ENCODE measurements at regions not wholly inside any gene's neighbourhood (a gene's known extent, or its start where the extent isn't known, plus 50 kb on each side); places are given as distances from the start of the nearest gene placed in this dataset.

- TF ChIP-seq, protein P1, sequence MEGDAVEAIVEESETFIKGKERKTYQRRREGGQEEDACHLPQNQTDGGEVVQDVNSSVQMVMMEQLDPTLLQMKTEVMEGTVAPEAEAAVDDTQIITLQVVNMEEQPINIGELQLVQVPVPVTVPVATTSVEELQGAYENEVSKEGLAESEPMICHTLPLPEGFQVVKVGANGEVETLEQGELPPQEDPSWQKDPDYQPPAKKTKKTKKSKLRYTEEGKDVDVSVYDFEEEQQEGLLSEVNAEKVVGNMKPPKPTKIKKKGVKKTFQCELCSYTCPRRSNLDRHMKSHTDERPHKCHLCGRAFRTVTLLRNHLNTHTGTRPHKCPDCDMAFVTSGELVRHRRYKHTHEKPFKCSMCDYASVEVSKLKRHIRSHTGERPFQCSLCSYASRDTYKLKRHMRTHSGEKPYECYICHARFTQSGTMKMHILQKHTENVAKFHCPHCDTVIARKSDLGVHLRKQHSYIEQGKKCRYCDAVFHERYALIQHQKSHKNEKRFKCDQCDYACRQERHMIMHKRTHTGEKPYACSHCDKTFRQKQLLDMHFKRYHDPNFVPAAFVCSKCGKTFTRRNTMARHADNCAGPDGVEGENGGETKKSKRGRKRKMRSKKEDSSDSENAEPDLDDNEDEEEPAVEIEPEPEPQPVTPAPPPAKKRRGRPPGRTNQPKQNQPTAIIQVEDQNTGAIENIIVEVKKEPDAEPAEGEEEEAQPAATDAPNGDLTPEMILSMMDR (IDR thresholded peaks at IDR 0.05) = no peak
- no peak for TF ChIP-seq POLR2A (IDR thresholded peaks at IDR 0.05)
These were observed 676.4 kb upstream of the NRP1 start for GRCh38 chr10:34010891-34011290.
